ENCODE measurements at regions not wholly inside any gene's neighbourhood (a gene's known extent, or its start where the extent isn't known, plus 50 kb on each side); places are given as distances from the start of the nearest gene placed in this dataset.

GRCh38 chr3:59528251-59528650 is 478.4 kb upstream of the CFAP20DC start:
- TF ChIP-seq CTCF (IDR thresholded peaks at IDR 0.05; ENCODE audit: low read depth, low read length, missing input control) (no peak), YY1 (IDR thresholded peaks at IDR 0.05) (no peak), HNF4A (conservative IDR thresholded peaks at IDR 0.05) (no peak), FOXA2 (IDR thresholded peaks at IDR 0.05) (no peak)
